Stomach (tissue), 8 donors: ENCODE measurements at regions not wholly inside any gene's neighbourhood (a gene's known extent, or its start where the extent isn't known, plus 50 kb on each side); places are given as distances from the start of the nearest gene placed in this dataset.
A peak's percentile ranks its signal among the peaks of the same experiment; 100 is the strongest.

Experiments
- DNase-seq, 2 donors: peaks; one replicate each; pipeline versions ENCODE4 v3.0.0 to v3.0.0-alpha.2; 2013 to 2019
- H3K27ac ChIP-seq, 5 donors: fragments of 200-600 bp in 4 of 5; sonication (generic) in 4 of 5; one replicate each; pipeline ENCODE4 v1.5.1; 2013 to 2019; ENCODE audit warnings: mild to moderate bottlenecking in 1 of 5, moderate library complexity in 1 of 5
- H3K27me3 ChIP-seq, 3 donors: fragments of 200-600 bp; sonication (generic); one replicate each; pipeline ENCODE4 v1.5.1; 2017 to 2019; ENCODE audit warnings: mixed run types in 1 of 3
- H3K36me3 ChIP-seq, 4 donors: fragments of 200-600 bp; sonication (generic); 1 replicate in 3 of 4; 2 replicates in 1 of 4; pipeline ENCODE4 v1.5.1; 2016 to 2019
- H3K4me1 ChIP-seq, 4 donors: fragments of 200-600 bp; sonication (generic); one replicate each; pipeline ENCODE4 v1.5.1; 2016 to 2019
- H3K4me3 ChIP-seq, 4 donors: fragments of 200-600 bp; sonication (generic) in 3 of 4; one replicate each; pipeline ENCODE4 v1.5.1; 2016 to 2019; ENCODE audit warnings: mild to moderate bottlenecking in 1 of 4
- H3K9me3 ChIP-seq, 4 donors: fragments of 200-600 bp; sonication (generic); one replicate each; pipeline ENCODE4 v1.5.1; 2016 to 2019
- EP300 ChIP-seq: sonication (generic); formaldehyde crosslinking; IDR thresholded peaks from one replicate; pipeline ENCODE4 v1.6.1; 2017; ENCODE audit warnings: antibody characterized with exemption
- POLR2A ChIP-seq, 4 donors: fragments of 450-650 bp; IDR thresholded peaks; one replicate each; pipeline ENCODE4 v1.6.1; 2016; ENCODE audit warnings: antibody characterized with exemption in 4 of 4, control low read depth in 2 of 4, mild to moderate bottlenecking in 1 of 4, moderate library complexity in 1 of 4
- POLR2AphosphoS5 ChIP-seq, 3 donors: sonication (generic); formaldehyde crosslinking; IDR thresholded peaks; one replicate each; pipeline ENCODE4 v1.6.1; 2016; ENCODE audit warnings: antibody characterized with exemption in 3 of 3
- WGBS, 5 donors: extraction: QIAGEN DNeasy Blood & Tissue Kit in 3 of 5; methylation state at CpG; one replicate each; pipeline versions ENCODE4 v1.1.5 to v1.1.7; 2013 to 2018; 5-methylcytosine and 5-hydroxymethylcytosine counted together
- intact Hi-C: fragments of 100-400 bp; cut with DNase I; formaldehyde crosslinking; loops from one replicate; pipeline ENCODE4 v1.15.1; 2023; ENCODE audit warnings: low total_unique reads
- TF ChIP-seq, protein P1 (sequence below), 7 experiments: fragments of 450-650 bp in 4 of 7; fragments of 200-600 bp in 3 of 7; sonication (generic) in 3 of 7; IDR thresholded peaks; one replicate each; pipeline ENCODE4 v1.5.1; 2016 to 2019; ENCODE audit warnings: antibody characterized with exemption in 7 of 7, control low read depth in 2 of 7, mild to moderate bottlenecking in 1 of 7
- donor health status: healthy with polysubstance abuse.
- donor health status: Bipolar disorder and iron deficiency.
- donor health status: healthy.

GRCh38 chr6:113421997-113422396 is 435.1 kb upstream of the MARCKS start:
- intact Hi-C loops: no loop called here
- TF ChIP-seq POLR2AphosphoS5 (IDR thresholded peaks at IDR 0.05) (no peak), POLR2A (IDR thresholded peaks at IDR 0.05) (no peak), EP300 (no peak)
- TF ChIP-seq, protein P1, sequence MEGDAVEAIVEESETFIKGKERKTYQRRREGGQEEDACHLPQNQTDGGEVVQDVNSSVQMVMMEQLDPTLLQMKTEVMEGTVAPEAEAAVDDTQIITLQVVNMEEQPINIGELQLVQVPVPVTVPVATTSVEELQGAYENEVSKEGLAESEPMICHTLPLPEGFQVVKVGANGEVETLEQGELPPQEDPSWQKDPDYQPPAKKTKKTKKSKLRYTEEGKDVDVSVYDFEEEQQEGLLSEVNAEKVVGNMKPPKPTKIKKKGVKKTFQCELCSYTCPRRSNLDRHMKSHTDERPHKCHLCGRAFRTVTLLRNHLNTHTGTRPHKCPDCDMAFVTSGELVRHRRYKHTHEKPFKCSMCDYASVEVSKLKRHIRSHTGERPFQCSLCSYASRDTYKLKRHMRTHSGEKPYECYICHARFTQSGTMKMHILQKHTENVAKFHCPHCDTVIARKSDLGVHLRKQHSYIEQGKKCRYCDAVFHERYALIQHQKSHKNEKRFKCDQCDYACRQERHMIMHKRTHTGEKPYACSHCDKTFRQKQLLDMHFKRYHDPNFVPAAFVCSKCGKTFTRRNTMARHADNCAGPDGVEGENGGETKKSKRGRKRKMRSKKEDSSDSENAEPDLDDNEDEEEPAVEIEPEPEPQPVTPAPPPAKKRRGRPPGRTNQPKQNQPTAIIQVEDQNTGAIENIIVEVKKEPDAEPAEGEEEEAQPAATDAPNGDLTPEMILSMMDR (IDR thresholded peaks at IDR 0.05): no peak
- DNase-seq: no peak
- WGBS, 5 donors: 76 to 91% (median 86%) methylated on average over 1 of the region's 1 CpG
- no peaks in the 10 kb centered on the region for H3K4me1 ChIP-seq
- no peaks in the 10 kb centered on the region for H3K36me3 ChIP-seq
- H3K4me3 ChIP-seq: no peak overlapping the region
- no peaks in the 10 kb centered on the region for H3K27me3 ChIP-seq
- H3K9me3 ChIP-seq: no peaks in the 10 kb centered on the region
- H3K27ac ChIP-seq: no peak overlapping the region

DNA sequence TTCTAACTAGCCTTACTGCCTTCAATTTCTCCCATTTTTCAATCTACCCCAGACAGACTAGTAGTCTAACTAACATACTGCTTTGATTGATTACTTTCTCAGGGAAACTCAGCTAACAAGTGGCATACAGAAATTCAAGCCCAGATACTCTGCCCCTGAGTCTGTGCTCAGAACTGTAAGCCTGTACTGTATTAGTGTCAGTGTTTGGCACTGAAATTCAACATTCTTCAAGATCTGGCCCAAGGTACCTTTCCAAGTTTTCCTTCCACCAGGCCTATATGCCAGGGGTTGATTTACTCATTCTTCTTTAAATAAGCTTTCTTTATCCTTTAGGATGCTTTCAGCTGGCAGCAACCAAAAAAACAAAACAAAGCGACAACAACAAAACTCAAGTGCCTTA is 433.2 kb upstream of the MARCKS start:
- intact Hi-C loops: no loop called here
- Histone ChIP-seq H3K27me3 (no peaks in the 10 kb centered on the region), H3K9me3 (no peaks in the 10 kb centered on the region), H3K4me3 (no peak overlapping the region), H3K27ac (no peak overlapping the region), H3K36me3 (no peaks in the 10 kb centered on the region), H3K4me1 (no peaks in the 10 kb centered on the region)
- 74 to 99% (median 95%) methylated on average over 1 of the region's 1 CpG for WGBS, 5 donors
- TF ChIP-seq POLR2A (IDR thresholded peaks at IDR 0.05): no peak
- peak in 1 of 2 donors; percentile 32 for DNase-seq

DNA sequence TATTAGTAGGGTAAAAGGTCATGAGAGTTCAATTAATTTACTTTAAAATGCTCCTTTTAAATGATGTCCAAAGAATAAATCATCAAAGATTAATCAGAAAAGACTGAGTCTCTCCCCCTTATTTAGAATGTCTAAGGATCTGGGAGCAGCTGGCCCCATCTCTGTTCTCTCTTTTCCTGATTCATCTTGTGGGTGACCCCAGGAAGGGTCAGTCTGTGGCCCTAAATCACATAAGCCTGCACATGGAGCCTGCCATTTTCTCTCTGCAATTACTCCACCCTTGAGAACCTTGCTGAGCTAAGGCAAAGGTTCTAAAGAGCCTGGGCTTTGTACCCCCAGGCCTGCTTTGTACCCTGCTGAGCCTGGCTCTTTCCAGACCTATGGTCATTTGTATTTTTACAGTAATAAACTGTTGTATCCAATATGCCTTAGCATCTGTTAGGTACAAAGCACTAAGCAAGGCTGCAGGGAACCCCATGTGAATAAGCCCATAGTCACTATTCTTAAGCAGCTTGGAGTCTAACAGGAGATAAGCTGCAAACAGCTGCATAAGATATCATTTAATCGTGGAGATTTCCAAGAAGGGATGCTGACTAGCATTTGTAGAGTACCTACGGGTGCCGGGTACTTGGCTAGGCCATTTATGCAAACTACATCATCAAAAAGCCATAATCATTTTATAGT is 431.0 kb upstream of the MARCKS start:
- TF ChIP-seq EP300 (no peak), POLR2A (IDR thresholded peaks at IDR 0.05) (no peak), POLR2AphosphoS5 (IDR thresholded peaks at IDR 0.05) (no peak)
- TF ChIP-seq, protein P1 (IDR thresholded peaks at IDR 0.05): no peak
- no peaks in the 10 kb centered on the region for H3K9me3 ChIP-seq
- no peak for DNase-seq
- intact Hi-C loops: no loop called here
- H3K27me3 ChIP-seq: no peaks in the 10 kb centered on the region
- no peaks in the 10 kb centered on the region for H3K4me1 ChIP-seq
- WGBS, 5 donors: 71 to 84% (median 79%) methylated on average over 3 of the region's 3 CpGs
- no peaks in the 10 kb centered on the region for H3K36me3 ChIP-seq
- no peak overlapping the region for H3K27ac ChIP-seq
- H3K4me3 ChIP-seq: no peak overlapping the region

GRCh38 chr6:113427617-113428016 is 429.5 kb upstream of the MARCKS start:
- TF ChIP-seq POLR2A (IDR thresholded peaks at IDR 0.05) (no peak), POLR2AphosphoS5 (IDR thresholded peaks at IDR 0.05) (no peak), EP300 (no peak)
- TF ChIP-seq, protein P1 (IDR thresholded peaks at IDR 0.05): no peak
- no peak for DNase-seq
- Histone ChIP-seq H3K36me3 (no peaks in the 10 kb centered on the region), H3K4me3 (no peak overlapping the region), H3K9me3 (no peaks in the 10 kb centered on the region), H3K27ac (no peak overlapping the region), H3K27me3 (no peaks in the 10 kb centered on the region), H3K4me1 (peaks cover 3 to 5% (median 3%) of the 10 kb centered on the region in 4 donors)
- WGBS, 5 donors: 78 to 91% (median 79%) methylated on average over 2 of the region's 2 CpGs
- intact Hi-C loops: no loop called here

DNA sequence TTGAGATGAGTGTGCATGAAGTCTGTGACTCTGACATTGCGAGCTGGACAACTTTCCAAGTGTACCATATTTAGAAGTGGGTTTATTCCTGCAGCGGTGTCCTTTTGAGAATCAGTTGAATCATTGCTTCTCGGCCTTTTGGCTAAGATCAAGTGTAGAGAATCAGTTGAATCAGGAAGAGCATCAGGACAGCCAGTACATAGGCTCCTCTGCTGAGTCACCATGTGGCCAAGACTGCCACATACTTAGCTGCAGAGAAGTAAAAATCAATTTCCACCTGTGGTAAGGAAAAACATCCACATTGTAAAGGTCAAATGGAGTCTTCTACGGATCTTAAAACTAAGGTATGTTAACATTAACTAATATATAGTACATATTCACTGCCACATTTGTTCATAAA is 428.4 kb upstream of the MARCKS start:
- no peak for DNase-seq
- Histone ChIP-seq H3K27ac (no peak overlapping the region), H3K36me3 (no peaks in the 10 kb centered on the region), H3K4me1 (peaks cover 13 to 14% (median 14%) of the 10 kb centered on the region in 4 donors), H3K4me3 (no peak overlapping the region), H3K27me3 (no peaks in the 10 kb centered on the region), H3K9me3 (no peaks in the 10 kb centered on the region)
- intact Hi-C loops: no loop called here
- TF ChIP-seq POLR2AphosphoS5 (IDR thresholded peaks at IDR 0.05) (no peak), POLR2A (IDR thresholded peaks at IDR 0.05) (no peak), EP300 (no peak)
- TF ChIP-seq, protein P1 (IDR thresholded peaks at IDR 0.05): no peak
- 80 to 89% (median 85%) methylated on average over 4 of the region's 4 CpGs for WGBS, 5 donors
